Caco-2 (cell line): ENCODE measurements at regions not wholly inside any gene's neighbourhood (a gene's known extent, or its start where the extent isn't known, plus 50 kb on each side); places are given as distances from the start of the nearest gene placed in this dataset.

Source experiments
- BruUV-seq: library from RNA; stranded (reverse); fragments of 400-500 nt; replicated peaks from 2 replicates; lab custom pipeline; 2021; lab: Mats Ljungman, UMichigan
- CTCF ChIA-PET: fragments of 300-600 bp; sonication (Branson Sonifier 250); formaldehyde crosslinking; loops from one replicate; lab custom pipeline; 2022; ENCODE audit warnings: antibody characterized with exemption; lab: Charles Lee
- POLR2A ChIA-PET: fragments of 300-600 bp; sonication (Branson Sonifier 250); formaldehyde crosslinking; loops from one replicate; lab custom pipeline; 2022; ENCODE audit warnings: antibody characterized with exemption; lab: Charles Lee
- DNase-seq, 2 experiments: peaks; one replicate each; pipeline versions ENCODE4 v3.0.0 to v3.0.0-alpha.2; 2020 to 2022
- H3K27me3 ChIP-seq: replicated peaks from 2 replicates; pipeline ENCODE4 v1.6.0; 2011; ENCODE audit warnings: low read length; ENCODE audit not compliant: control insufficient read depth, insufficient read depth
- H3K36me3 ChIP-seq: 2 replicates; pipeline ENCODE4 v1.5.1; 2011; ENCODE audit warnings: low read length; ENCODE audit not compliant: control insufficient read depth, insufficient read depth
- H3K4me1 ChIP-seq: fragments of 250-450 bp; sonication (Bioruptor Pico); 2 replicates; pipeline ENCODE4 v1.5.1; 2020; ENCODE audit warnings: mild to moderate bottlenecking
- H3K4me3 ChIP-seq: 2 replicates; pipeline ENCODE4 v1.5.1; 2011; ENCODE audit warnings: low read depth, mild to moderate bottlenecking, control low read depth, low read length
- H3K9me3 ChIP-seq: fragments of 250-450 bp; sonication (Bioruptor Pico); 2 replicates; pipeline ENCODE4 v1.5.1; 2020; ENCODE audit warnings: mild to moderate bottlenecking, moderate library complexity
- H3K27ac Mint-ChIP-seq: one replicate; pipeline ENCODE4 v1.8.0; 2022; ENCODE audit warnings: mixed read lengths; ENCODE audit not compliant: unreplicated experiment
- H3K27me3 Mint-ChIP-seq: one replicate; pipeline ENCODE4 v1.8.0; 2022; ENCODE audit warnings: mixed read lengths; ENCODE audit not compliant: insufficient read depth, unreplicated experiment
- H3K36me3 Mint-ChIP-seq: one replicate; pipeline ENCODE4 v1.8.0; 2022; ENCODE audit warnings: mild to moderate bottlenecking, mixed read lengths; ENCODE audit not compliant: insufficient read depth, unreplicated experiment
- H3K4me1 Mint-ChIP-seq: one replicate; pipeline ENCODE4 v1.8.0; 2022; ENCODE audit warnings: low read depth, mixed read lengths; ENCODE audit not compliant: unreplicated experiment
- H3K4me3 Mint-ChIP-seq: one replicate; pipeline ENCODE4 v1.8.0; 2022; ENCODE audit warnings: mild to moderate bottlenecking, moderate library complexity, mixed read lengths; ENCODE audit not compliant: unreplicated experiment
- H3K9me3 Mint-ChIP-seq: one replicate; pipeline ENCODE4 v1.8.0; 2022; ENCODE audit warnings: mixed read lengths; ENCODE audit not compliant: unreplicated experiment
- intact Hi-C: fragments of 100-400 bp; cut with micrococcal nuclease; formaldehyde crosslinking; loops from one replicate; pipeline ENCODE4 v1.10.0; 2022; ENCODE audit not compliant: unreplicated experiment
- TF ChIP-seq, protein P1 (sequence below), 2 experiments: fragments of 200-600 bp in 1 of 2; IDR thresholded peaks; 1 replicate in 1 of 2; 2 replicates in 1 of 2; pipeline versions ENCODE4 v1.5.1 to v1.8.0; 2011 to 2022; ENCODE audit warnings: antibody characterized with exemption in 1 of 2, control low read depth in 1 of 2, inconsistent platforms in 1 of 2, low read depth in 1 of 2, low read length in 1 of 2, mild to moderate bottlenecking in 1 of 2, moderate library complexity in 1 of 2; ENCODE audit not compliant: insufficient read depth in 1 of 2, severe bottlenecking in 1 of 2, unreplicated experiment in 1 of 2

DNA sequence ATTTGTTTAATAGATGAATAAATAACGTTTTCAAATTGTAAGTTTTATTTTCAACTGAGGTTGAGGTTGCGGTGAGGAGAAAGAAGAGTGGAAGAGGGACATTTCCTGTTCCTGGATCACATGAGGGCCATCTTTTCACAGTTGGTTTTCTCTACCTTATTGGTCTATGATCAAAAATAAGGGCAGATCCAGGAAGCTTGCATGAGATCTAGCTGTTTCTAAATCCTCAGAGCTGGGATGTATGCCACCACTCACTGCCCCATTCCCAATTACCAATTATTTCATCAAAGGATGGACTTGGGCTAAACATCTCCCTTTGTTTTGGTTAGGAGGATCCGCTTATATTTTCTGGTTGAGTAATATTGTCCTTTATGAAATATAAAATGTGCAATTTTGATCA lies 104.8 kb upstream of the TLL1 start:
- no peak overlapping the region for H3K4me3 ChIP-seq
- no peaks in the 10 kb centered on the region for H3K4me1 Mint-ChIP-seq
- H3K36me3 Mint-ChIP-seq: no peaks in the 10 kb centered on the region
- ChIA-PET POLR2A (no interaction called here), CTCF (no interaction called here)
- DNase-seq: no peak
- intact Hi-C loops: no loop called here
- no peak overlapping the region for H3K27ac Mint-ChIP-seq
- no peaks in the 10 kb centered on the region for H3K36me3 ChIP-seq
- H3K27me3 ChIP-seq: no peaks in the 10 kb centered on the region
- no peaks in the 10 kb centered on the region for H3K27me3 Mint-ChIP-seq
- no peaks in the 10 kb centered on the region for H3K9me3 Mint-ChIP-seq
- TF ChIP-seq, protein P1, sequence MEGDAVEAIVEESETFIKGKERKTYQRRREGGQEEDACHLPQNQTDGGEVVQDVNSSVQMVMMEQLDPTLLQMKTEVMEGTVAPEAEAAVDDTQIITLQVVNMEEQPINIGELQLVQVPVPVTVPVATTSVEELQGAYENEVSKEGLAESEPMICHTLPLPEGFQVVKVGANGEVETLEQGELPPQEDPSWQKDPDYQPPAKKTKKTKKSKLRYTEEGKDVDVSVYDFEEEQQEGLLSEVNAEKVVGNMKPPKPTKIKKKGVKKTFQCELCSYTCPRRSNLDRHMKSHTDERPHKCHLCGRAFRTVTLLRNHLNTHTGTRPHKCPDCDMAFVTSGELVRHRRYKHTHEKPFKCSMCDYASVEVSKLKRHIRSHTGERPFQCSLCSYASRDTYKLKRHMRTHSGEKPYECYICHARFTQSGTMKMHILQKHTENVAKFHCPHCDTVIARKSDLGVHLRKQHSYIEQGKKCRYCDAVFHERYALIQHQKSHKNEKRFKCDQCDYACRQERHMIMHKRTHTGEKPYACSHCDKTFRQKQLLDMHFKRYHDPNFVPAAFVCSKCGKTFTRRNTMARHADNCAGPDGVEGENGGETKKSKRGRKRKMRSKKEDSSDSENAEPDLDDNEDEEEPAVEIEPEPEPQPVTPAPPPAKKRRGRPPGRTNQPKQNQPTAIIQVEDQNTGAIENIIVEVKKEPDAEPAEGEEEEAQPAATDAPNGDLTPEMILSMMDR (IDR thresholded peaks at IDR 0.05; ENCODE audit: insufficient read depth in 1 of 2, low read depth in 1 of 2, low read length in 1 of 2, severe bottlenecking in 1 of 2, unreplicated experiment in 1 of 2): no peak
- no peaks in the 10 kb centered on the region for H3K4me1 ChIP-seq
- no peak overlapping the region for H3K4me3 Mint-ChIP-seq
- no peaks in the 10 kb centered on the region for H3K9me3 ChIP-seq
- no TSS peak for BruUV-seq

DNA sequence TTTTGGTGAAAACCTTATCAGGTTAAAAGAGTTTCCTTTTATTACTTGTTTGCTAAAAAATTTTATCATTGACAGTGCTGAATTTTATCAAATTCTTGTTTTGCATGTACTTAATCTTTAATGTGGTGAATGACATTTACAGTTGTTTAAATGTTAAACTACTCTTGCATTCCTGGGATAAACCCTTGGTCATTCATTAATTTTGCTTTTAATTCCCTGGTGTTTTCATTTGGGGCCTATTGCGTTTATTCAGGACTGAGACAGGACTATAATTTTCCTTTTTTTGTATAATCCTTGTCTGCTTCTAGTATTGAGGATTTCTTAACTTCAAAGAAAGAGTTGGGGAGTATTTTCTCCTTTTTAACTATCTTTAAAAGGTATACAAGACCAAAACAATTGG lies 98.7 kb upstream of the TLL1 start:
- no peaks in the 10 kb centered on the region for H3K36me3 Mint-ChIP-seq
- BruUV-seq: no TSS peak
- H3K27me3 Mint-ChIP-seq: no peaks in the 10 kb centered on the region
- DNase-seq: no peak
- H3K4me3 Mint-ChIP-seq: no peak overlapping the region
- TF ChIP-seq, protein P1 (IDR thresholded peaks at IDR 0.05; ENCODE audit: insufficient read depth in 1 of 2, low read depth in 1 of 2, low read length in 1 of 2, severe bottlenecking in 1 of 2, unreplicated experiment in 1 of 2): no peak
- H3K4me3 ChIP-seq: no peak overlapping the region
- no peaks in the 10 kb centered on the region for H3K9me3 ChIP-seq
- H3K9me3 Mint-ChIP-seq: no peaks in the 10 kb centered on the region
- H3K36me3 ChIP-seq: no peaks in the 10 kb centered on the region
- H3K4me1 ChIP-seq: no peaks in the 10 kb centered on the region
- H3K4me1 Mint-ChIP-seq: no peaks in the 10 kb centered on the region
- no peaks in the 10 kb centered on the region for H3K27me3 ChIP-seq
- POLR2A ChIA-PET: no interaction called here
- intact Hi-C loops: no loop called here
- CTCF ChIA-PET: no interaction called here
- H3K27ac Mint-ChIP-seq: no peak overlapping the region

DNA sequence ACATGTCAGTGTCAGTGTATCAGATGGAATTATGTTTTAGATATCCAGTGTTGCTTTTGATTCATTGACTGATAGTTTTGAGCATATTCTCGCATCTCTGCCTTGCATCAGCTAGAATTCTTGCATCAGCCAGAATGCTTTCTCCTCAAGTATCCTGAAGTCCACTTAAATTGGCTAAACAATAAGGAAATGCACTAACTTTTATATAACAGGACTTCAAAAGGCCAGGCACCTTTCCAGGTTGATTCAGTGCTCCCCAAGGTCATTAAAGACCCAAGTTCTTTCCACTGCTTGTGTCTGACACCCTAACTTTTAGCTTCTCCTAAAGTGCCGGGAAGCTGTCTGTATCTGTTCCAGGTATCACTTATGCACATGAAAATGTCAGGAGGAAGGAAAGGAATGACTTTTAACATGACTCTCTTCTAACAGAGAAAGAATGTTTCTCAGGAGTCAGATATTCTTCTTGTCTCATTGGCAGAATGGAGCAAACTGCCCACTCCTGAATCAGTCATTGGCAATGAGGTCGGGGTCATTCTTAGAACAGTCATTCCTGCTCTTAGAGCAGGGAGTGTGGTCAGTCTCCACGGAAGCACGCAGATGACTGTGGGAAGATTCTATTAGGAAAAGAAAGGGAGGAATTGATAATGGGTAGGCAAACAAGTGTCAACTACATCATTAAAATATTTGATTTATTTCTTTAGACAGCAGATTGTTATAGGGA lies 92.9 kb upstream of the TLL1 start:
- Mint-ChIP-seq H3K36me3 (no peaks in the 10 kb centered on the region), H3K9me3 (no peaks in the 10 kb centered on the region), H3K27me3 (no peaks in the 10 kb centered on the region), H3K4me1 (no peaks in the 10 kb centered on the region), H3K27ac (no peak overlapping the region), H3K4me3 (no peak overlapping the region)
- BruUV-seq: no TSS peak
- H3K4me3 ChIP-seq: no peak overlapping the region
- intact Hi-C loops: loop anchor here (2.0 kb wide), 1 partner anchor 287 kb away; no protein-coding TSS in a partner anchor
- POLR2A ChIA-PET: no interaction called here
- no peak for DNase-seq
- no peaks in the 10 kb centered on the region for H3K36me3 ChIP-seq
- CTCF ChIA-PET: no interaction called here
- H3K9me3 ChIP-seq: no peaks in the 10 kb centered on the region
- TF ChIP-seq, protein P1 (IDR thresholded peaks at IDR 0.05; ENCODE audit: insufficient read depth in 1 of 2, low read depth in 1 of 2, low read length in 1 of 2, severe bottlenecking in 1 of 2, unreplicated experiment in 1 of 2): no peak
- H3K27me3 ChIP-seq: no peaks in the 10 kb centered on the region
- H3K4me1 ChIP-seq: no peaks in the 10 kb centered on the region
